ENCODE measurements at regions not wholly inside any gene's neighbourhood (a gene's known extent, or its start where the extent isn't known, plus 50 kb on each side); places are given as distances from the start of the nearest gene placed in this dataset.

DNA sequence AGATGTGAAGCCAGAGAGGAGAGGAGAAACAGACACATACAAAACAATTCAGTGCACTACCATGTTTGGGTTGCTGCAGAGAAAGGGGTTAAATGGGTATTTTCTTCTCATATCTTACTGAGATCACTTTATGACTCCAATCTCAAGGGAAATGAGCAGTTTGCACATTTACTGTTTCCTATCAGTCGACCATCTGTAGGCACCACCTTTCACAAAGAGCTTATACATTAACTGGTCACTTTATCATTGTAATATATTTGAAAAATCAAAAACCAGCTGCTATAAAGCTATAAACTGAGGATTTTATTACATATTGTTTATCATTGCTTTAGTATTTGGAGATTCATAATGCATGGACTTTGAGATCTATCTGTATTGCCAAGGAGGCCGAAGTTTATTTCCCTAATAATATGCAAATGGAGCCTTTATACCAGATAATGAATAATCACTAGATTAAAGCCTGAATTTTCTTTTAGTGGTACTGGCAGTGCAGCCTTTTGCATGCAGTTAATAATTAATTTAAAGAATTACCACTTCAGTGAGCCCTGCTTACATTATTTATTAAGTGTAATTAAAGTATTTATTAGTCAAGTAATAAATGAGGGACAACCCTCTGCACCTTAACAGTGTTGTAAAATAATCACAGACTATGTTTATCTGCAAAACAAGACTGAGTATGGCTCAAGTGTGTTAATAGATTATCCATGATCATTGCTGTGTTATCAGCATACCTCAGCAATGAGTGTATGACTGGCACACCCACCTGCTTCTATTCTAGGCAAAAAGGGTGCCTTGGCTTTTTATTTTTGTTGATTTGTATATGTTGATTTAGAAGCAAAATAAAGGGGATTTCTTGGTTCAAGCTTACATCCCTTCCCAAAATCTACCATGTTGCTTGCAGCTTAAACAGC, 167.7 kb upstream of the SLC14A2 start:
- no peak for DNase-seq

DNA sequence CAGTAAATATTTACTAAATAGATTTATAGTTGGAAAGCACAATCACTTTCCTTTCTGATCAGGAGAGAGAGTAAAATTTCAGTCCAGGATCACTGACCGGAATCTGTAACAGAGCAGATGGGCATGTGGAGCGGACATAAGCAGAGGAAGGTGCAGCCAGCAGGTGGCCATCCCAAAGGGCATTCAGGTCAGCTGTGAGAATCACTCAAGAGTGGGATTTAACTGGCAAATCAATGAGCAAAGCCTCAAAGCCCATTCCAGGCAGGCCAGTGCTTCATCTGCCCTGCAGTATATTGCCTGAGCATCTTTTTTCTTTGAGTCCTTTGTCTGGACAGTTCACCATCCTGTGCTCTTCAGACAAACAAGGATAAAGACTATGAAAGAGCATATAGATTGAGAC, 166.4 kb upstream of the SLC14A2 start:
- DNase-seq, result no peak

DNA sequence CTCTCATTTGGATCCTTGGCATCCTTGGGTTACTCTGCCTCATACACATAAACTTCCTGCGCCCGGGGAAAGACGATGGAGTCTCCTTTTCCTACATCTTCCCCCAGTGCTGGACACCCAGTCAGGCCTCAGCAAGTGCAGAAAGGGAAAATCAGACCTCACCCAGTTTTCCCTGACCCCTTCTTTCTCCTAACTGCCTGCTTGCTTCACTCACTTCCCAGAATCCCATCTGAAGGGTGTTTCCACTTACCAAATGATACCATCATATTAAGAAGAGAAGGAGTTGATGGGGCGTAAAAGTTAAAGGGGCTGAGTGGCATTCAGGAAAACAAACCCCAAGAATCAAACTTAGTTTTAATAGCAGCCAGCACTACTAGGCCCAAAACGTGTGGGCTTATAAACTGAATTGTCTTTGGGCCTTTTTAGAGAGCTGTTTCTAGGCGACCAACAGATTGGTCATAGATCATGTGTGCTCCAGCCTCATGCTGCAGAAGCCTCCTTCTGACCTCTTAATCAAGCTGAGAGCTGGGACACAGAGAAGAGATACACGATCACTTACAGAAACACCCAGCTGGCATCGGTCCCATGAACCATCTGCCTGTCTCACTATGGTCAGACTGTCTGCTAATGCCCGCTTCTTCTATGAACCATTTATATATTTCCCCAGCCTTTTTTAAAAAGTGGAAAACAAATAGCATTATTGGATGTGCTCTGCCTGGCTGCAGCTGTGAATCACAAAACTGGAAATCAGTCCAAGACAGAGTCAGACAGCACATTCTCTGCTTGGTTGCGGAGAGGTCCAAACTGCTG, 165.7 kb upstream of the SLC14A2 start:
- no peak for DNase-seq

DNA sequence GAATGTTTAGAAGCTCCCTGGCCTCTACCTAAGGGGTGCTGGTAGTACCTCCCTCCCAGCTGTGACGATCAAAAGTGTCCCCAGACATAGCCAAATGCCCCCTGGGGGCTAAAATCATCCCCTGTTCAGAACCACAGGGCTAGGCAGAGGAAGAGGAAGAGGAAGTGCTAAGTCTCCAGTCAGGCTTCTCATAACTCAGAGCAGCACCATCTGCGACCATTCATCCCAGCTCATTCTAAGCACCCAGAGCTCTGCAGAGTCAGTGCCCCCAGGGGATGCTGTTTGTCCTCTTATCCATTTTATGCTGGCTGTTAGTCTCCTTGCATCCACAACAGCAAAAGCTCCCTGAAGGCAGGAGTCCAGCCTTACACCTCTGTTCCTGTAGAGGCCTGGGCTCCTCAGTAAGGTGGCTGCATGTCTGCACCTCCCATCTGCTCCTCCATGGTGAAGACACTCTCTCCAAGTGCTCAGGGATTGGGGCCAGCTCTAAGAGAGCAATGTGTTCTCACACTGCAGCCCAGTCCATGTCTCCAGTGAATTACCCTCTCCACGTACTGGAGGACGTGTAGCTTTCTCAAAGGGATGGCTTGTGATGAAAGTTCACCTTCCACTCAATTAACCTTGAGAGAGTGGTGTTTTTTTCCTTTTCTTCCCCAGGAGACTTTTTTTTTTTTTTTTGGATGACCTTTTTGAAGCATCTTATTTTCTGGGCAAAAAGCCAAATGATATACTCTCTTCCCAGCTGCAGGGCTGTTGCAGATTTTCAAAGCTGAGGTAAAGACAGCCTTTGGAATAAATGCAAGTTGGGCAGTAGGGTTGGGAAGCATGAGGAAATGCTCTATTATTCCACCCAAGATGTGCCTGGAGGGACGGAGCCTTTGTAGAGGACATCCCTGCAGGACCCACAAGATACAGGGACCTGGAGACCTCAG, 158.9 kb upstream of the SLC14A2 start:
- peak in 1 of 2 donors; percentile 23 for DNase-seq

DNA sequence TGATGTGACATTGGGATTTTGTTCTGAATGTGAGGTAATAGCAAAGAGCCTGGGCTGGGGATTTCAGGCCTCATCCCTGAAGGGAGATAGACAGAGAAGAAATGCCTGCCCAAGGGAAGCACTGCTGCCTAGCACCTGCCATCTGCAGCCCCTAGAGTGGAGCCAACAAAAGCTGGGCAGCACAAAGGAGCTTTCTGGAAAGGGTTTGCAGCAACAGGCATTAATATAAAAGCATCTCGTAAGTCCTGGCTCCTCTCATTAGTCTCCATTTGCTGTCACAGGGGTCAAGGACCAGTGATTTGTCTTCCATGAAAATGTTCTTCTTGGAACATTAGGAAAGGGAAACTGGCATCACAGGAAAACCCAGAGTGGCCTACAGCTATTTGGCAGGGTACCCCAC, 157.2 kb upstream of the SLC14A2 start:
- DNase-seq, result no peak

DNA sequence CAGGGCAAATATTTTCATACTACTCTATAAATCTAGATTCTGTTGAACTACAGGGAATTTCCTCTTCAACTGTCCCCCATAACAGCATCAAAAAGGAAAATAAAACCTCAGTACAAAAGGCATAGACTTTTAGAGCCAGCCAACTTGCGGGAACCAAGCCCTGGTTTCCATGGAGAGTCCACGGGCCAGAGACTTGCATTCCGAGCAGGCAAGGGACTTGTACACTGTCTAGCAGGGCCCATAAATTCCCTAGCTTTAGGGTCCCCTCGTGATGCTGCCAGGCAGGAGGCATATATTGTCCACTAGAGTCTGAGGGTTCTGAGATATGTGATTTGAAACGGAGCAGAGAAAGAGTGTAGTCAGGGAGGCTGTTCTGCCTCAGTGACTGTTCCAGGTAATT, 153.1 kb upstream of the SLC14A2 start:
- DNase-seq, result no peak

DNA sequence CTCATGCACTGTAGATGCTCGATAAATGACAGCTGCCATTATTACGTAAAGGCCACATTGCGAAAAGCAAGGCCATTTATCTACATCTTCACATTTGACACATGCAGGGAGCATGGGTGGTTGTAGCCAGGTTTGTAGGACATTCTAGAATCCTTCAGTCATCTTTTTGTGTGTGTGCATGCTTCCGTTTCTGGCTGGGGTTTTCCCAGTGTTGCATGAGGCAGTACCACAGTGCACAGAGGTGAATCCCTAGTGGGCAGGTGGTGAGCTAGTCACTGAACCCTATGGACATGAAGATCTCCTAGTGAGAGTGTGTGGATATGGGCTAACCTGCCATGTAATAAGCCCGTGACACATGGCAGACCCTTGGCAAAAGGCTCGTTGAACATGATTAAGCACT, 151.8 kb upstream of the SLC14A2 start:
- no peak for DNase-seq

DNA sequence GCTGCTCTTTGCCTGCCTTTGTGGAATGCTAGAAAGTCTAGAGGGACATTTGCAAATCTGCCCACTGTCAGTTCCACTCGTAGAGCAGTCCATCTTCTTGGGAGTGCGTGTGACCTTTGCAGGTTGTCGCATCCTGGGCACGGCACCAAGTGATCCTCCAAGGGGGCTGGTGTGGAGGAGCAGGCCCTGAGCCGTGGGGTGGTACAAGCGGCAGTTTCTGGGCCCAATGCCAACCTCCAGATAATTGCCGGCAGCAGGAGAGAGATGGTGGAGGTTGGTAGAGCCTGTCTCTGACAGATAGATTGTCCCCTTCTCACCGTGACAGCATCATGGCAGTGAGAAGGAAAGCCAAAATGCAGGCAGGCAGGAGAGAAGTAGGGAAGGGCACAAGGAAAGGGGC, 150.7 kb upstream of the SLC14A2 start:
- DNase-seq, result no peak

DNA sequence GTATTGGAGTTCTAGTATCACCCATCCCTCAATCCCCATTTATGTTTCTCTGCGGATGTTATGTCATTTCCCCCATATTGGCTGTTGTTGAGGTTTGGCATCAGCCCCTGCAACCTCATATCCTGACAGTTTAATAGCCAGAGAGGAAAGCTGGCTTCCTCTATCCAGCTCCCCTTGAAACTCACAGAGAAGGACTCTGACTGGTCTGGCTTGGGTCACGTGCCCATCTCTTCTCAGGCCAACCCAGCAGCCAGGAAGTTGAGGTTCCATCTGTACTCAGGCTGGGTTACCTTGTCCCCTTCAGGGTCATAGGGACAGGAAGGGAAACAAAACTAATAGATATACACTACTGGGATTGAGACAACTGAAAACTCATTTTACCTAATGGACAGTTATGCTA, 148.0 kb upstream of the SLC14A2 start:
- DNase-seq, result no peak

DNA sequence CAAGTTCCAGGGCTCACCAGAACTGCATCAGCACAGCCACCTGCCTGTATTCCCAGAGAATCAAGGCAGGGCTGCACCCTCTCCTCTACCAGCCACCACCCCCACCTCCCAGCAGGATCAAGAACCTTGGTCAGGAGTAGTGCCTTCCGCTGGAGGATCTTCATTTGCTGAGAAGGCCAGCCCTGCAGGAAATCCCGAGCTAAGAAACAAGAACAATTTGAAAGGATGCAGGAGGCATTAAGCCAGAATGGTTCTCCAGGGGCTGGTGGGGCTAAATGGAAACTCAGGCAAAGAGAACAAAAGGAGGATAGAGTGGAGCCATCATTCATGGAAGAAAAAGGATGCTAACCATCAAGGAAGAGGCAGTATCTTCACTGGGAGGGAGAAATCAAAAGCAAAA, 147.3 kb upstream of the SLC14A2 start:
- DNase-seq, result no peak

DNA sequence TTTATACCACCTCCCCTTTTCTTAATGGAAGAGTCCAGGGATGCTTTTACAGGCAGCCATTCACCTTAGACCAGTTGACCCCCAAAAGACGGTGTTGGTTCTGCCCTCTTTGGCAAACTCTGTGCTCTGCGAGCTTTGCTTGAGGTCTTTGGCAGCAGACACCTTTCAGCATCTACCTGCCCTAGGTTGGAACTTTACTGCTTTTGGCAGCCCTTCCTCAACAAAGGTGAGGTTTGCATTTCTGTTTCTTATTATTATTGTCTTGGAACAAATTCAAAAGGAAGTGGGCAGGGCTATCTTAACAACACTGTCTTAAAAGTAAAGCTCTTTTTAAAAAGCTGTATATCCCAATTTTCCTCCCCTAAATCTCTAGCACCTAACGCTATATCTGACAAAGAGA, 136.4 kb upstream of the SLC14A2 start:
- DNase-seq, result no peak

DNA sequence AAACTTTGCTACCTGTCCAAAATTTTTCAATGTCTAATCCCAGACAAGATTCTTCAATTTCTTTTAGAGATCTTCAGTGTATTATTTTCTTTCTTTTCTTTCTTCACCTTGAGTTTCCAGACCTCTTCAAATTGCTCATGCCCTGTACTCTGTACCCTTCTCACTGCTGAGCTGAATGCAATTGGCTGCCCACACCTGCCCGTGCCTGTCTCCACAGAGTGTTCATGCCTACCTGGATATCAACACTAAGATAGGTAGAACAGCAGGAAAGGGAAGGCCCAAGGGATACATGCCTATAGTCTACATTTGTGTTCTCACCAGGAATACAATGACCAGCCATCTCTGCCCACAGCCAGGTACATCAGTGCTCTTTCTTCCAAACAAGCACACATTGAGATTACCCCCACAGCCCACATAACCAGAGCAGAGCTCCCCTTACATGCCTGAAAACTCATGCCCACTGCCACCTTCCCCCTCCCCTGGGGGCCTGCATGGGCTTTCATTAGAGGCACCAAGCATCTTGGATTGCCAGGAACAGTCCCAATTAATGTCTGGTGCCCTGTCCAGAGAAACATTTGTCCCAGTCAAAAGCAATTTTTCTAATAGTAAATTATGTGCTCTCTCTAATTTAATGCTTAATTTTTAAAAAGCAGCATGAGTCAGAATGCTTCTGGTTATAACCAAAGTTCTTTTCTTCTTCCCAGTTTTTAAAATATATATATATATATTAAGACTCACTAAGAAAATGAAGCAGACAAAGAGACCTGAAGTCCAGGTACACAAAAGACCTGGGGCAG, 134.9 kb upstream of the SLC14A2 start:
- DNase-seq, result no peak

DNA sequence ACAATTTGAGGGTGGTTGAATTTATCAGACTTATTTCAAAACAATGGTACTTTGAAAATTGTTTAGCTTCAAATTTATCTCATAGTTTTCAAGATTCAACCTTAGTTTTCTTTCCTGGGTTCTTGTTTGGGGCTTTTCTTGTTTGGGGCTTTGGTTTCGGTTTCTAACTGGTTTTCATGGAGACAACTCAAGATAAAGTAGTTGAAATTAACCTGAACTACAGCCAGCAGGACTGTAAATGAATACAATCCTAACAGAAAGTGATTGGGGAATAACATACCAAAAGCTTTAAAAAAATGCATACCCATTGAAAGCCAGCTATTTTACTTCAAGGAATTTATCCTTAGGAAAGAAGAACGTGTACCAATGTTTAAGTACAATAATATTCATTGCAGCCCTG, 133.5 kb upstream of the SLC14A2 start:
- no peak for DNase-seq

DNA sequence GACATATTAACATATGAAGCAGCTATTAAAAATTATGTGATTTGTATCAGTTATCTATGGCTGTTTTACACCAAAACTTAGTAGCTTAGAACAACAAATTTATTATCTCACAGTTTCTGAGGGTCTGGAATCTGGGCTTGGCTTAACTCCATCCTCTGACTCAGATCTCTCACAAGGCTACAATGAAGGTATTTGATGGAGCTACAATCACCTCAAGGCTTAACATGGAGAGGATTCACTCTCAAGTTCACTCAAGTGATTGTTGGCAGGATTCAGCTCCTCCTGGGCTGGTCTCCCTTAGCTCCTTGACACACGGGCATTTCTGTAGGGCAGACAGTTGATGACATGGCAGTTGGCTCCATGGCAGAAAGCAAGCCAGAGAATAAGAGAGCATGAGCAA, 133.0 kb upstream of the SLC14A2 start:
- DNase-seq, result no peak

DNA sequence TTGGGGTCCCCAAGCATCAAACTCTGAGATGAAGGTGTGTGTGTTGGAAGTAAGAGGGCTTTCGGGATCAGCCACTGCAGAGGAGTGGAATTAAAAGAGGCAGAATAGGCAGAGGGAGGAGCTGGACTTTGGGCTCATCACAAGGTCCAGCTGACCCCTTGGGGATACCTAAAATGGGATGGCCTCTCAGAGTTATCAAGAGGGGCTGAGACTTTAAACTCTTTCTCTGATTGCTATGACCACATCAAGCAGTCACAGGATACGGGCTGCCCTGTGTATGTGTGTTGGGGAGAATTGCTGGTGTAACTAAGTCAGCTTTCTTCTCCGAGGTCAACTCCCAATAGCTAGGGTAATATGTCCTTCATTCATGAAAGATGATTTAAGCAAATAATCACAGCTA, 127.7 kb upstream of the SLC14A2 start:
- no peak for DNase-seq

DNA sequence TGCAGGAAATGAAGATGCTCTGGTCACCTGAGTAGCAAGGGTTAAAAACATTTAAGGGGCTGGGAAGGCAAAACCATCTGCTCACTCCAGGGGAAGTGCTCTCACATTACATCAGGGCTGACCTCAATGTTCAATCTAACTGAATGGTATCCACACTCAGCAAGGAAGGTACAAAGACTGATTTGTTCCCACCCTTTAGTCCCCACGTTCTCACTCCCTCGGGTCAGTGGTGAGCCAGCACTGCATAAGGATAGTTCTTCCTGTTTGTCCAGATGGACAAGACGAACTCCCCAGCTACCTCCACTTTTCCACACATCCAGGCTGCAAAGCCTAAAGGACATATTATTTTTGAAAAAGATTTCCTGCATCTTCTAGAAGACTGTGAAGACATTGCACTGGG, 126.6 kb upstream of the SLC14A2 start:
- DNase-seq, result no peak

DNA sequence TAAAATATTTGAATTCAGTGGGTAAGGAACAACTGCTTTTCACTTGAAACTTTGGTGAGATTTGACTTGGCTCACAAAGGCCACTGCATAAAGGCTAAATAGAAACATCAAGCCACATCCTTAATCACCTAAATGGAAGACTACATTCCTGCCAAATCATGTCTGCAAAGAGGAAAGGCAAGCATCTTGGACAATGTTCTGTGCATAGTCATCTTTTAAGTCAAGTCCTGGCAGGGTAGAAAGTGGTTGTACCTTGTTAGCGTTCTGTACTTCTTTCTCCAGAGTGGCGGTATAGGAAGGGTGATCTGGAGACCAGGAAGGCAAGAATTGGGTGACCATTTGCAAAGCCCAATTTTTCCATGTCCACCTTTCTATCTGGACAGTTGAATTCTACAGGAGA, 121.4 kb upstream of the SLC14A2 start:
- no peak for DNase-seq

DNA sequence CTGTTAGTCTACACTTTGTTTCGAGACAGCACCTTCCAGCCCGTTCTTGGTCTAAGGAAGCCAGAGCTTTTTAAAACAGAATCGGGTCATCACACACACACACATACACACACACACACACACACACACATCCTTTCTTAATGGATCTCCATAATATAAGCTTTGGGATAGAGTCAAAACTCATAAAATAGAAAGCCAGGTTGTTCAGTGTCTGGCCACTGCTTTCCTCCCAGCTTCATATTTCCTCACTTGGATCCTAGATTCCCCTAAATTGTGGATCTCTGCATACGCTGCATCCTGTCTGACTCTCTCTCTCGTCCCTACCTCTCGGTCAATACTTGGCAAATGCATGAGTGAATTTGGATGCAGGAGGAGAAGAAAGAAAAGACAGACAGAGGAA, 120.5 kb upstream of the SLC14A2 start:
- no peak for DNase-seq

DNA sequence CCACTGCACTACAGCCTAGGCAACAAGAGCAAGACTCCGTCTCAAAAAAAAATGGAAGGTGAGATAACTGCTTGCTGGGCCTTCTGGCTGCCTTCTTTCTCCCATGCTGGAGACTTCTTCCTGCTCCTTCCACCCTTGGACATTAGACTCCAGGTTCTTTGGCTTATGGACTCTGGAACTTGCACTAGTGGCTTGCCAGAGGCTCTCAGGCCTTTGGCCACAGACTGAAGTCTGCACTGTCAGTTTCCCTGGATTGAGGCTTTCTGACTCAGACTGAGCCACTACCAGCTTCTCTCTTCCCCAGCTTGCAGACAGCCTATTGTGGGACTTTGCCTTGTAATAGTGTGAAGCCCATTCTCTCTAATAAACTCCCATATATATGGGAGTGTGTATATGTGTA, 118.5 kb upstream of the SLC14A2 start:
- DNase-seq, result no peak

DNA sequence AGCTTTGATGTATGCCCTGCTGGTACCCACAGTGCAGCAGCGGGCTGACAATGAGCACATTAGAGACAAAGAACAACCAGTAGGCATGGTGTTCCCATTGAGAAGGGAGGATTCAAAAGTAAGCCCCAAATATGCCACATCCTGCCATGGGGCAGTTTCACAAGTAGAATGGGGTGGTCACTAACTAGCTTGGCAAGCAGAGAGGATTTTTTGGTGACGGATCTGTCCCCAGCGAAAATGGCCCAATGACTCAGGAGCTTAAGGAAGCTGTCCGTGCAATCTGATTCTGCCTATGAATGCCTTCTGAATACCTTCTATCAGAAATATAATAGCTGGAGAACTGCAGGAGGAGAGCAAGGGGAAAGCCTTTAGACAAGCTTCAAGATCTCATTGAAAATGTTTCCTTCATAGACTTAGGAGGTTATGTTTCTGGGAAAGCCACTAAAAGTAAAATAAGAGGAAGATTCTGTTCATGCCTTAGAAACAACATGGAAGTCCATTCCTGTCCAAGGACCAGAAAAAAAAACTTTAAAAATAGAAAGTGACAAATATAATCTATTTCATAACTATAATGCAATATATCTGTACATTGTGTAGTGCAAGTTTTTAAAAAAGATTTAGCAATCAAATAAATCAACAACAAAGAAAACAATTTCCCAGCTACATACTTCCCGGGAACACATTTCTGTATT, 117.5 kb upstream of the SLC14A2 start:
- no peak for DNase-seq

DNA sequence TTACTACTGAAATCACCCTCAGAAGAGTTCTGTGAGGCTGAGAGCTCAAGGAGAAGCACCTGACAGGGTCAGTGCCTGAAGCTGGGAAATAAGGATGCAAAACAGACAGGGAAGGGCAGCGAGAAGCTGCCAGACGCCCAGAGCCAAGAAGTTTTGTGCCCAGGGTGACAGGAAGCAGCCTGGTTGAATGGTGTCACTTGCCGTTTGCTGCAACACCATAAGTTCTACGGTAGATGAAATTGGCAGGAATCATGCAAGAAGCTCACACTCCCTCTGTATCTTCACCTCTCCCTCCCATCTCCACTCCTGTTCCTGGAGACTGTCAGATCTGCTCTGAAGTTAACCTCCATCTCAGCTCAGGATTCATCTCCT, 117.0 kb upstream of the SLC14A2 start:
- no peak for DNase-seq

DNA sequence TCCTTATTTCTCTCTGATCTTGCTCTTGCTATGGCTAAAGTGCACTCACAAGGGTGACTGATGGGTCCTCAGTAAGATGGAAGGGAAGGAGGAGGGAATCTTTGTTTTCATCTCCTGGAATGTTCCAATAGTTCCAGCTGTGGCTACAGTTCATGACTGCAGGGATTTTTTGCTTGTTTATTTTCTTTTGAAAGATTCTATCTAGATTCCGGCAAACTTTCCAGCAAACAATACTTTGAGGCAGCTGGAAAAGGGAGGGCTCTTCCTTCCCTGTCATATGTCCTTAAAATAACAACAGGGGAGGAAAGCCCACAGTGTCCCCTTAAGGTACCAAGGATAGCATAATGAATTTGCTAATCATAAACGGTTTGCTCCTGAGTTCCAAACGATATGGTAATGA, 111.3 kb upstream of the SLC14A2 start:
- no peak for DNase-seq

All from CD4-positive, alpha-beta T cell treated with Interleukin-1 beta for 1 hour (primary cell).